Liver (tissue), 8 donors: ENCODE measurements at regions not wholly inside any gene's neighbourhood (a gene's known extent, or its start where the extent isn't known, plus 50 kb on each side); places are given as distances from the start of the nearest gene placed in this dataset.

Source experiments
- DNase-seq: peaks from one replicate; pipeline ENCODE4 v3.0.0-alpha.2; 2017; ENCODE audit warnings: low spot score
- H3K27ac ChIP-seq, 2 donors: one replicate each; pipeline ENCODE4 v1.7.0; 2013; ENCODE audit warnings: inconsistent platforms in 2 of 2, low read length in 2 of 2, control low read depth in 1 of 2, low read depth in 1 of 2, mild to moderate bottlenecking in 1 of 2
- H3K27me3 ChIP-seq, 4 donors: one replicate each; pipeline versions ENCODE4 v1.6.1 to v1.7.0; 2013; ENCODE audit warnings: low read length in 3 of 4, inconsistent platforms in 1 of 4, mild to moderate bottlenecking in 1 of 4, moderate library complexity in 1 of 4; ENCODE audit not compliant: control insufficient read depth in 4 of 4, insufficient read depth in 4 of 4
- H3K36me3 ChIP-seq, 4 donors: one replicate each; pipeline versions ENCODE4 v1.6.1 to v1.7.0; 2013; ENCODE audit warnings: low read length in 3 of 4, mild to moderate bottlenecking in 3 of 4, low read depth in 1 of 4, moderate library complexity in 1 of 4; ENCODE audit not compliant: control insufficient read depth in 4 of 4, insufficient read depth in 3 of 4
- H3K4me1 ChIP-seq, 4 donors: one replicate each; pipeline versions ENCODE4 v1.6.1 to v1.7.0; 2013; ENCODE audit warnings: low read length in 3 of 4, mild to moderate bottlenecking in 3 of 4, moderate library complexity in 1 of 4; ENCODE audit not compliant: control insufficient read depth in 4 of 4, insufficient read depth in 4 of 4
- H3K4me3 ChIP-seq, 3 donors: one replicate each; pipeline versions ENCODE4 v1.6.1 to v1.7.0; 2013; ENCODE audit warnings: low read length in 3 of 3, control low read depth in 1 of 3, low read depth in 1 of 3, mild to moderate bottlenecking in 1 of 3
- H3K9ac ChIP-seq, 2 donors: one replicate each; pipeline ENCODE4 v1.7.0; 2013; ENCODE audit warnings: low read length in 2 of 2, mild to moderate bottlenecking in 2 of 2, moderate library complexity in 2 of 2, control low read depth in 1 of 2, low read depth in 1 of 2
- H3K9me3 ChIP-seq, 4 donors: one replicate each; pipeline versions ENCODE4 v1.6.1 to v1.7.0; 2013; ENCODE audit warnings: low read length in 3 of 4; ENCODE audit not compliant: control insufficient read depth in 4 of 4
- EGR1 ChIP-seq, 2 donors: IDR thresholded peaks; 2 replicates each; pipeline ENCODE4 v1.6.1; 2016 to 2018; ENCODE audit warnings: antibody characterized with exemption in 2 of 2, low read depth in 2 of 2
- FOXA1 ChIP-seq: IDR thresholded peaks from 2 replicates; pipeline ENCODE4 v1.6.1; 2016; ENCODE audit warnings: antibody characterized with exemption
- FOXA2 ChIP-seq: IDR thresholded peaks from 2 replicates; pipeline ENCODE4 v1.6.1; 2016; ENCODE audit warnings: antibody characterized with exemption
- GABPA ChIP-seq, 2 donors: IDR thresholded peaks in 1 of 2; conservative IDR thresholded peaks in 1 of 2; 2 replicates each; pipeline ENCODE4 v1.6.1; 2016; ENCODE audit warnings: antibody characterized with exemption in 2 of 2, mild to moderate bottlenecking in 1 of 2, moderate library complexity in 1 of 2
- HNF4A ChIP-seq, 2 donors: conservative IDR thresholded peaks; 2 replicates each; pipeline ENCODE4 v1.6.1; 2016; ENCODE audit warnings: antibody characterized with exemption in 2 of 2, mild to moderate bottlenecking in 2 of 2
- HNF4G ChIP-seq: IDR thresholded peaks from 2 replicates; pipeline ENCODE4 v1.6.1; 2016; ENCODE audit warnings: antibody characterized with exemption
- JUND ChIP-seq, 2 donors: IDR thresholded peaks; 2 replicates each; pipeline ENCODE4 v1.6.1; 2016; ENCODE audit warnings: antibody characterized with exemption in 2 of 2
- NR2F2 ChIP-seq: IDR thresholded peaks from 2 replicates; pipeline ENCODE4 v1.6.1; 2016; ENCODE audit warnings: antibody characterized with exemption
- RAD21 ChIP-seq, 2 donors: IDR thresholded peaks; 2 replicates each; pipeline ENCODE4 v1.6.1; 2016; ENCODE audit warnings: antibody characterized with exemption in 2 of 2, mild to moderate bottlenecking in 2 of 2
- RXRA ChIP-seq, 2 donors: IDR thresholded peaks; 2 replicates each; pipeline ENCODE4 v1.6.1; 2017 to 2018; ENCODE audit warnings: antibody characterized with exemption in 2 of 2, mild to moderate bottlenecking in 1 of 2
- TAF1 ChIP-seq: conservative IDR thresholded peaks from 2 replicates; pipeline ENCODE4 v1.6.1; 2016; ENCODE audit warnings: antibody characterized with exemption, mild to moderate bottlenecking
- YY1 ChIP-seq: IDR thresholded peaks from 2 replicates; pipeline ENCODE4 v1.6.1; 2016; ENCODE audit warnings: antibody characterized with exemption, mild to moderate bottlenecking
- whole genome bisulfite sequencing: extraction: QIAGEN DNeasy Blood & Tissue Kit; methylation state at CpG from one replicate; pipeline ENCODE4 v1.1.7; 2013; 5-methylcytosine and 5-hydroxymethylcytosine counted together
- TF ChIP-seq, protein P1 (sequence below): IDR thresholded peaks from 2 replicates; pipeline ENCODE4 v1.6.1; 2016; ENCODE audit warnings: antibody characterized with exemption, mild to moderate bottlenecking
- TF ChIP-seq, protein P2 (sequence below): fragments of 150-350 bp; IDR thresholded peaks from 2 replicates; pipeline ENCODE4 v1.5.1; 2017; ENCODE audit warnings: improper control_type of control experiment, low read depth, low read length; ENCODE audit not compliant: missing input control
- TF ChIP-seq, protein P3 (sequence below): IDR thresholded peaks from 2 replicates; pipeline ENCODE4 v1.6.1; 2016; ENCODE audit warnings: antibody characterized with exemption
- TF ChIP-seq, protein P4 (sequence below): IDR thresholded peaks from 2 replicates; pipeline ENCODE4 v1.6.1; 2016; ENCODE audit warnings: antibody characterized with exemption
- donor health status: healthy.
- donor health status: healthy.
- donor health status: healthy.
- donor health status: healthy.
- donor health status: healthy.

DNA sequence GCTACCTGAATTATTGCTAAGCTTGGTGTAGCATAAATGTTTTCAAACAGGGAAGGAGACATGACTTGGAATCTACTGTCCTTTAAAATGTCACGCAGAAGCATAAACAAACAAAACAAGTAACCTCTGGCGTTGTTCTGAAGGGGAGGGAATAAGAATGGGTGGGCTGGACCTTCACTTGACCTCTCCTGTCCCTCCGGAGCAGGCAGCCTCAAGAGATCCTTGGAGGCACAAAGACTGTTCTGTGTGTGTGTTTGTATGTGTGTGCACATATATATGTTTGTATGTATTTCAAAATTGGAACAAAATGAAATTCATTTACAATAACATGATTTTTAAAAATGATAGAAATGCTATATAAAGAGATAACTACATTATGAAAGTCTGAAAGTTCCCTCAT lies 91.3 kb upstream of the DCLK2 start:
- no peaks in the 10 kb centered on the region for H3K27me3 ChIP-seq
- TF ChIP-seq, protein P1, sequence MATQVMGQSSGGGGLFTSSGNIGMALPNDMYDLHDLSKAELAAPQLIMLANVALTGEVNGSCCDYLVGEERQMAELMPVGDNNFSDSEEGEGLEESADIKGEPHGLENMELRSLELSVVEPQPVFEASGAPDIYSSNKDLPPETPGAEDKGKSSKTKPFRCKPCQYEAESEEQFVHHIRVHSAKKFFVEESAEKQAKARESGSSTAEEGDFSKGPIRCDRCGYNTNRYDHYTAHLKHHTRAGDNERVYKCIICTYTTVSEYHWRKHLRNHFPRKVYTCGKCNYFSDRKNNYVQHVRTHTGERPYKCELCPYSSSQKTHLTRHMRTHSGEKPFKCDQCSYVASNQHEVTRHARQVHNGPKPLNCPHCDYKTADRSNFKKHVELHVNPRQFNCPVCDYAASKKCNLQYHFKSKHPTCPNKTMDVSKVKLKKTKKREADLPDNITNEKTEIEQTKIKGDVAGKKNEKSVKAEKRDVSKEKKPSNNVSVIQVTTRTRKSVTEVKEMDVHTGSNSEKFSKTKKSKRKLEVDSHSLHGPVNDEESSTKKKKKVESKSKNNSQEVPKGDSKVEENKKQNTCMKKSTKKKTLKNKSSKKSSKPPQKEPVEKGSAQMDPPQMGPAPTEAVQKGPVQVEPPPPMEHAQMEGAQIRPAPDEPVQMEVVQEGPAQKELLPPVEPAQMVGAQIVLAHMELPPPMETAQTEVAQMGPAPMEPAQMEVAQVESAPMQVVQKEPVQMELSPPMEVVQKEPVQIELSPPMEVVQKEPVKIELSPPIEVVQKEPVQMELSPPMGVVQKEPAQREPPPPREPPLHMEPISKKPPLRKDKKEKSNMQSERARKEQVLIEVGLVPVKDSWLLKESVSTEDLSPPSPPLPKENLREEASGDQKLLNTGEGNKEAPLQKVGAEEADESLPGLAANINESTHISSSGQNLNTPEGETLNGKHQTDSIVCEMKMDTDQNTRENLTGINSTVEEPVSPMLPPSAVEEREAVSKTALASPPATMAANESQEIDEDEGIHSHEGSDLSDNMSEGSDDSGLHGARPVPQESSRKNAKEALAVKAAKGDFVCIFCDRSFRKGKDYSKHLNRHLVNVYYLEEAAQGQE, result no peak
- TF ChIP-seq YY1 (no peak), FOXA2 (no peak), RAD21 (IDR thresholded peaks at IDR 0.05) (no peak), HNF4G (no peak), NR2F2 (no peak), HNF4A (conservative IDR thresholded peaks at IDR 0.05) (no peak), RXRA (IDR thresholded peaks at IDR 0.05) (no peak), JUND (IDR thresholded peaks at IDR 0.05) (no peak), EGR1 (IDR thresholded peaks at IDR 0.05; ENCODE audit: low read depth in 2 of 2) (no peak), FOXA1 (no peak), TAF1 (no peak)
- TF ChIP-seq, protein P2, sequence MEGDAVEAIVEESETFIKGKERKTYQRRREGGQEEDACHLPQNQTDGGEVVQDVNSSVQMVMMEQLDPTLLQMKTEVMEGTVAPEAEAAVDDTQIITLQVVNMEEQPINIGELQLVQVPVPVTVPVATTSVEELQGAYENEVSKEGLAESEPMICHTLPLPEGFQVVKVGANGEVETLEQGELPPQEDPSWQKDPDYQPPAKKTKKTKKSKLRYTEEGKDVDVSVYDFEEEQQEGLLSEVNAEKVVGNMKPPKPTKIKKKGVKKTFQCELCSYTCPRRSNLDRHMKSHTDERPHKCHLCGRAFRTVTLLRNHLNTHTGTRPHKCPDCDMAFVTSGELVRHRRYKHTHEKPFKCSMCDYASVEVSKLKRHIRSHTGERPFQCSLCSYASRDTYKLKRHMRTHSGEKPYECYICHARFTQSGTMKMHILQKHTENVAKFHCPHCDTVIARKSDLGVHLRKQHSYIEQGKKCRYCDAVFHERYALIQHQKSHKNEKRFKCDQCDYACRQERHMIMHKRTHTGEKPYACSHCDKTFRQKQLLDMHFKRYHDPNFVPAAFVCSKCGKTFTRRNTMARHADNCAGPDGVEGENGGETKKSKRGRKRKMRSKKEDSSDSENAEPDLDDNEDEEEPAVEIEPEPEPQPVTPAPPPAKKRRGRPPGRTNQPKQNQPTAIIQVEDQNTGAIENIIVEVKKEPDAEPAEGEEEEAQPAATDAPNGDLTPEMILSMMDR, result no peak
- TF ChIP-seq, protein P3, sequence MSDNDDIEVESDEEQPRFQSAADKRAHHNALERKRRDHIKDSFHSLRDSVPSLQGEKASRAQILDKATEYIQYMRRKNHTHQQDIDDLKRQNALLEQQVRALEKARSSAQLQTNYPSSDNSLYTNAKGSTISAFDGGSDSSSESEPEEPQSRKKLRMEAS, result no peak
- DNase-seq, result no peak
- H3K36me3 ChIP-seq, result no peaks in the 10 kb centered on the region
- H3K4me3 ChIP-seq, result no peak overlapping the region
- no peak overlapping the region for H3K27ac ChIP-seq
- H3K4me1 ChIP-seq, result no peaks in the 10 kb centered on the region
- H3K9ac ChIP-seq, result no peak overlapping the region
- H3K9me3 ChIP-seq, result no peaks in the 10 kb centered on the region
- 54% methylated on average over 3 of the region's 3 CpGs for WGBS

DNA sequence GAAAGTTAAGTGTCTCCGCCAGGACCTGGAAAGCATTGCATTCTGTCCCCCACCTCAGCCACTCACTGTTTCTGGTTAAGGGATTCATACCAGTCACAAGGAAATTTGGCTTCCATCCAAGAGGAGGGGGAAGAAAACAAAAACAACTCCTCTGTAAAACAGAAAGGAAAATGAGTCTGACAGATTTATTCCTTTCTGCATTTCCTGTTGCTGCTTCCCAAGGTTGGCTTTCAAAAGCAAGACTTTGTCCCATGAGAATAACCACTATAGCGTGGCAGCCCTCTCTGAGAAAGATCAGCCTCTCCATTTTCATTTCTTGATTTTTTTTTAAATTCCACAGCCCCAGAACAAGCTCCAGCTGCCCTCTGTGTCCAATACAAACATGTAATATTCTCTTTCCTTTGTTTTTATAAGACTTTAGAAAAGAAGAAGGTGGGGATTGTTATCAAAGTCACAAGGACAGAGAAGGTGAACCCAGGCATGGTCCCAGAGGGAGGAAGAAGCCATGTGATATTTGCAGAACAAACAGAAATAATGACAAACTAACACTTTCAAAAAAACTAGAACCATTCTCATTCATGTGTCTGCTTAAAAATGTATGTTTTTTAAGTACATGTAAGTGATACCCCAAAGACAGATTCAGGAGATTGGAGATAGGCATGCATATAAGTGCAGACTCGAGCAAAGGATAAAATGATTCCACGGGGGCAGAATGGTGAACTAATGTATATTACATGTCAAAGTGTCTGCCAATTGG lies 90.7 kb upstream of the DCLK2 start:
- WGBS, result 80% methylated on average over 4 of the region's 4 CpGs
- Histone ChIP-seq H3K4me1 (no peaks in the 10 kb centered on the region), H3K27ac (no peak overlapping the region), H3K4me3 (no peak overlapping the region), H3K9ac (no peak overlapping the region), H3K27me3 (no peaks in the 10 kb centered on the region), H3K9me3 (no peaks in the 10 kb centered on the region), H3K36me3 (no peaks in the 10 kb centered on the region)
- TF ChIP-seq, protein P4, sequence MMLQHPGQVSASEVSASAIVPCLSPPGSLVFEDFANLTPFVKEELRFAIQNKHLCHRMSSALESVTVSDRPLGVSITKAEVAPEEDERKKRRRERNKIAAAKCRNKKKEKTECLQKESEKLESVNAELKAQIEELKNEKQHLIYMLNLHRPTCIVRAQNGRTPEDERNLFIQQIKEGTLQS, result no peak
- TF ChIP-seq, protein P1, result no peak
- TF ChIP-seq GABPA (IDR thresholded peaks at IDR 0.05 in 1 of 2, conservative IDR thresholded peaks at IDR 0.05 in 1 of 2), result no peak
- TF ChIP-seq, protein P3, result no peak
- TF ChIP-seq FOXA2, result no peak
- no peak for TF ChIP-seq HNF4G
- DNase-seq, result no peak
